ENCODE measurements at regions not wholly inside any gene's neighbourhood (a gene's known extent, or its start where the extent isn't known, plus 50 kb on each side); places are given as distances from the start of the nearest gene placed in this dataset.

DNA sequence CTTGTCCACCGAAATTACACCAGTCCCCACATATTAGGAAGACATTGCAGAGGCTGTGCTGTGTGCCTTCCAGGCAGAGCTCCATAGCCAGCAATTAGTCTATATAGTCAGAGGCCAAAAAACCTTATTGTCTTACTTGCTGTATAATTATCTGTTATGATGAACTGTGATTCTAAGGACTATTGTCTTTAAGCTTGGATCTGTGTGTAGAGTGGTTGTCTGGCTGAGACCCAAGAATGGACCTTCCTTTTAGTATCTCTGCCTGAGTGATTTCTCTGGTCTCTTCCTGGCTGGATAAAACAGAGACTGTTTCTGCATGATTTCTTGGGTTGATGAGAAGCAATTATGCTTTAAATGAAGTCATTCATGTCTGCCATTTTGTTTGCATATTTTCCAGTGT lies 465.3 kb downstream of the PRKD1 start:
- Histone ChIP-seq H3K4me1 (no peaks in the 10 kb centered on the region), H3K27me3 (peaks cover 0 to 9% of the 10 kb centered on the region in 2 donors), H3K9me3 (no peaks in the 10 kb centered on the region), H3K36me3 (no peaks in the 10 kb centered on the region), H3K27ac (no peak overlapping the region), H3K4me3 (no peak overlapping the region)
- TF ChIP-seq CTCF (IDR thresholded peaks at IDR 0.05) = no peak
- no peak for DNase-seq
- intact Hi-C loops (cut with DNase I) = no loop called here
- no peak for ATAC-seq

- TF ChIP-seq CTCF (IDR thresholded peaks at IDR 0.05) = no peak
- Histone ChIP-seq H3K4me3 (no peak overlapping the region), H3K36me3 (no peaks in the 10 kb centered on the region), H3K4me1 (no peaks in the 10 kb centered on the region), H3K9me3 (no peaks in the 10 kb centered on the region), H3K27me3 (peaks cover 0 to 9% of the 10 kb centered on the region in 2 donors), H3K27ac (no peak overlapping the region)
- no peak for DNase-seq
- intact Hi-C loops (cut with DNase I) = no loop called here
- ATAC-seq = no peak
Measured at GRCh38 chr14:29462772-29463171, 464.9 kb downstream of the PRKD1 start.

- Histone ChIP-seq H3K4me1 (no peaks in the 10 kb centered on the region), H3K9me3 (no peaks in the 10 kb centered on the region), H3K27me3 (peaks cover 0 to 9% of the 10 kb centered on the region in 2 donors), H3K27ac (no peak overlapping the region), H3K4me3 (no peak overlapping the region), H3K36me3 (no peaks in the 10 kb centered on the region)
- ATAC-seq (no peak), DNase-seq (no peak)
- no peak for TF ChIP-seq CTCF (IDR thresholded peaks at IDR 0.05)
- intact Hi-C loops (cut with DNase I) = no loop called here
Measured at GRCh38 chr14:29463727-29464395, 463.8 kb downstream of the PRKD1 start.

GRCh38 chr14:29465095-29465494 lies 462.6 kb downstream of the PRKD1 start:
- intact Hi-C loops (cut with DNase I) = no loop called here
- DNase-seq (no peak), ATAC-seq (no peak)
- Histone ChIP-seq H3K4me1 (no peaks in the 10 kb centered on the region), H3K36me3 (no peaks in the 10 kb centered on the region), H3K4me3 (no peak overlapping the region), H3K27ac (no peak overlapping the region), H3K27me3 (peaks cover 0 to 9% of the 10 kb centered on the region in 2 donors), H3K9me3 (no peaks in the 10 kb centered on the region)
- no peak for TF ChIP-seq CTCF (IDR thresholded peaks at IDR 0.05)

- H3K36me3 ChIP-seq = no peaks in the 10 kb centered on the region
- TF ChIP-seq CTCF (IDR thresholded peaks at IDR 0.05) = no peak
- H3K4me3 ChIP-seq = no peak overlapping the region
- ATAC-seq = no peak
- DNase-seq = no peak
- no peaks in the 10 kb centered on the region for H3K27me3 ChIP-seq
- no peaks in the 10 kb centered on the region for H3K9me3 ChIP-seq
- H3K4me1 ChIP-seq = no peaks in the 10 kb centered on the region
- H3K27ac ChIP-seq = no peak overlapping the region
- intact Hi-C loops (cut with DNase I) = no loop called here
Measured at GRCh38 chr14:29475641-29476040, 452.0 kb downstream of the PRKD1 start.

Measured in left lung (tissue), 4 donors.